PC-9 (cell line): ENCODE measurements at regions not wholly inside any gene's neighbourhood (a gene's known extent, or its start where the extent isn't known, plus 50 kb on each side); places are given as distances from the start of the nearest gene placed in this dataset.

Source experiments
- EZH2 ChIP-seq: fragments of 200-600 bp; sonication (generic); IDR thresholded peaks from 2 replicates; pipeline ENCODE4 v1.8.0; 2017; ENCODE audit warnings: antibody characterized with exemption, low read depth
- TF ChIP-seq, protein P1 (sequence below): fragments of 200-600 bp; sonication (generic); conservative IDR thresholded peaks from 2 replicates; pipeline ENCODE4 v1.6.1; 2017; ENCODE audit warnings: mixed run types, antibody characterized with exemption, mild to moderate bottlenecking, moderate library complexity

DNA sequence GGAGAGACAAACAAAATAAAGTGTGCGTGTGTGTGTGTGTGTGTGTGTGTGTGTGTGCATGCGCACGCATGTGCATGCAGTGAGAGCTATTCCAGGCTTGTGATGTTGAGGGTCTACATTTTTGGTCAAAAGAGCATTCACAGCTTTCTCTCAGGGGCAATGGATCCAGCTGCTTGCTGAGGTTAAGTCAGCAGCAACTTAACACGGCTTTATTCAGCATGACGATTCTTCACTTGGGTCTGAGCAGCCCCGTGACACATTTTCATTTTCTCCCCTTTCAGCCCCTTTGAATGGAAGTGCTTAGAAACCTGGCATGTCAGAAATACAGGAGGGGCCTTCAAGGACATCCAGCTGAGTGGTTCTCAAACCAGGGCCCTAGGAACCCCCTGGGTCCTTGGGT is 66.4 kb upstream of the MED9 start:
- TF ChIP-seq, protein P1, sequence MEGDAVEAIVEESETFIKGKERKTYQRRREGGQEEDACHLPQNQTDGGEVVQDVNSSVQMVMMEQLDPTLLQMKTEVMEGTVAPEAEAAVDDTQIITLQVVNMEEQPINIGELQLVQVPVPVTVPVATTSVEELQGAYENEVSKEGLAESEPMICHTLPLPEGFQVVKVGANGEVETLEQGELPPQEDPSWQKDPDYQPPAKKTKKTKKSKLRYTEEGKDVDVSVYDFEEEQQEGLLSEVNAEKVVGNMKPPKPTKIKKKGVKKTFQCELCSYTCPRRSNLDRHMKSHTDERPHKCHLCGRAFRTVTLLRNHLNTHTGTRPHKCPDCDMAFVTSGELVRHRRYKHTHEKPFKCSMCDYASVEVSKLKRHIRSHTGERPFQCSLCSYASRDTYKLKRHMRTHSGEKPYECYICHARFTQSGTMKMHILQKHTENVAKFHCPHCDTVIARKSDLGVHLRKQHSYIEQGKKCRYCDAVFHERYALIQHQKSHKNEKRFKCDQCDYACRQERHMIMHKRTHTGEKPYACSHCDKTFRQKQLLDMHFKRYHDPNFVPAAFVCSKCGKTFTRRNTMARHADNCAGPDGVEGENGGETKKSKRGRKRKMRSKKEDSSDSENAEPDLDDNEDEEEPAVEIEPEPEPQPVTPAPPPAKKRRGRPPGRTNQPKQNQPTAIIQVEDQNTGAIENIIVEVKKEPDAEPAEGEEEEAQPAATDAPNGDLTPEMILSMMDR = no peak
- no peak for TF ChIP-seq EZH2
